AG04449 (cell line): ENCODE measurements at regions not wholly inside any gene's neighbourhood (a gene's known extent, or its start where the extent isn't known, plus 50 kb on each side); places are given as distances from the start of the nearest gene placed in this dataset.

Experiments used
- CTCF ChIA-PET: fragments of 350-600 bp; formaldehyde crosslinking; extraction: SDS; loops from one replicate; lab custom pipeline; 2021; ENCODE audit warnings: antibody characterized with exemption; lab: Yijun Ruan, JAX
- POLR2A ChIA-PET: fragments of 400-600, 350-600 bp; formaldehyde crosslinking; extraction: SDS; loops from one replicate; lab custom pipeline; 2020; ENCODE audit warnings: antibody characterized with exemption, inconsistent platforms; lab: Yijun Ruan, JAX
- DNase-seq: peaks from one replicate; pipeline ENCODE4 v3.0.0-alpha.2; 2010; ENCODE audit warnings: low read depth, low spot score
- H3K4me3 ChIP-seq: 2 replicates; pipeline ENCODE4 v1.5.1; 2011; ENCODE audit warnings: low read depth, mild to moderate bottlenecking, control low read depth, low read length
- TF ChIP-seq, protein P1 (sequence below): IDR thresholded peaks from one replicate; pipeline ENCODE4 v1.5.1; 2011; ENCODE audit warnings: mild to moderate bottlenecking, moderate library complexity, low read length, control low read depth, inconsistent platforms; ENCODE audit not compliant: insufficient read depth; ENCODE audit errors: missing control alignments

DNA sequence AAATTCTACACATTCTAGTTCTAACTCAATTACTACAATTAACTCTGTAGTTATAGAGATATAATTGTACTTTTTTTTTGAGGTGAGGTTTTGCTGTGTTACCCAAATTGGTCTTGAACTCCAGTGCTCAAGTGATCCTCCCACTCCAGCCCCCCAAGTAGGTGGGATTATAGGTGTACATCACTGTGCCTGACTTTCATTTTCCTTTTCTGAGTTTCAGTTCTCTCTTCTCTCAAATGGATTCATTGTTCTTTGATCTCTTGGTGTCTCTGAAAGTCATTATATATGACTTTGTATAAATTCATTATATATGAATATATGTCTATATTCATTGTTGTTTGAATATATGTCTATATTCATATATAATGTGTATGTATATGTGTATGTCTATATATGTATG, 74.0 kb upstream of the GALNT2 start:
- ChIA-PET POLR2A (no interaction called here), CTCF (interaction anchor here (1.6 kb wide), 1 partner anchor 11 kb away, joined by 3 read pairs; no protein-coding TSS in a partner anchor)
- TF ChIP-seq, protein P1, sequence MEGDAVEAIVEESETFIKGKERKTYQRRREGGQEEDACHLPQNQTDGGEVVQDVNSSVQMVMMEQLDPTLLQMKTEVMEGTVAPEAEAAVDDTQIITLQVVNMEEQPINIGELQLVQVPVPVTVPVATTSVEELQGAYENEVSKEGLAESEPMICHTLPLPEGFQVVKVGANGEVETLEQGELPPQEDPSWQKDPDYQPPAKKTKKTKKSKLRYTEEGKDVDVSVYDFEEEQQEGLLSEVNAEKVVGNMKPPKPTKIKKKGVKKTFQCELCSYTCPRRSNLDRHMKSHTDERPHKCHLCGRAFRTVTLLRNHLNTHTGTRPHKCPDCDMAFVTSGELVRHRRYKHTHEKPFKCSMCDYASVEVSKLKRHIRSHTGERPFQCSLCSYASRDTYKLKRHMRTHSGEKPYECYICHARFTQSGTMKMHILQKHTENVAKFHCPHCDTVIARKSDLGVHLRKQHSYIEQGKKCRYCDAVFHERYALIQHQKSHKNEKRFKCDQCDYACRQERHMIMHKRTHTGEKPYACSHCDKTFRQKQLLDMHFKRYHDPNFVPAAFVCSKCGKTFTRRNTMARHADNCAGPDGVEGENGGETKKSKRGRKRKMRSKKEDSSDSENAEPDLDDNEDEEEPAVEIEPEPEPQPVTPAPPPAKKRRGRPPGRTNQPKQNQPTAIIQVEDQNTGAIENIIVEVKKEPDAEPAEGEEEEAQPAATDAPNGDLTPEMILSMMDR = no peak
- no peak for DNase-seq
- no peak overlapping the region for H3K4me3 ChIP-seq

GRCh38 chr1:229993894-229994293, 73.1 kb upstream of the GALNT2 start:
- H3K4me3 ChIP-seq = no peak overlapping the region
- CTCF ChIA-PET = no interaction called here
- TF ChIP-seq, protein P1 = no peak
- POLR2A ChIA-PET = no interaction called here
- no peak for DNase-seq

DNA sequence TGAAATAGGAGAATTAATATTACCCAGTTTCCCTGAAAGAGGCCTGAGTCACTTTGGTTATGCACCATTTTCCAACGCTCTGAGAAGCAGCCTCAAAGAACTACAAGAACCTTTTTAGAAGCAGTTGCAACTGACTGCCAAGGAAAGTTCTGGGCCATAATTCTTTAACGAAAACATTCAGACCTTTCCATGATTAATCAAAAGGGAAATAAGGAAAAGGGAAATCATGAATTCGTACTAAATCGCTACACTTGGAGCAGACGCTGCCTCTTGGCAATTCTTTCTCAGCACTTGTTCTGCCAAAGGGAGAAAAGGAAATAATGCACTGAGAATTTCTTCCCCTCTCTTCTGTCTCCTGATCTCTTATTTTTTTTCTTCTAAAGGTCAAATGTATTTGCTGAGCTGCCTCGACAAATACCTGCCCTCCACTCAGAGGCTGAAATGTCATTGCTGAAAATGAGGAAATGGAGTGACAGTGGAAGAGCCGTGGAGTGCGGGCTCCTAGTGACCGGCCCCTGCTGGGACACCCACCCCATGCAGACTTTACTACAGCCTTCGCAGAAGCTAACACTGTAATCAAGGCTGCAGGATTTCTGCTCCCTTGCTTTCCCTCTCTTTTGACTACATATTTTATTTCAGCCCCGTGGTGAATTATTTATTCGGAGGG, 67.9 kb upstream of the GALNT2 start:
- ChIA-PET CTCF (no interaction called here), POLR2A (no interaction called here)
- H3K4me3 ChIP-seq = no peak overlapping the region
- TF ChIP-seq, protein P1 = no peak
- DNase-seq = no peak

DNA sequence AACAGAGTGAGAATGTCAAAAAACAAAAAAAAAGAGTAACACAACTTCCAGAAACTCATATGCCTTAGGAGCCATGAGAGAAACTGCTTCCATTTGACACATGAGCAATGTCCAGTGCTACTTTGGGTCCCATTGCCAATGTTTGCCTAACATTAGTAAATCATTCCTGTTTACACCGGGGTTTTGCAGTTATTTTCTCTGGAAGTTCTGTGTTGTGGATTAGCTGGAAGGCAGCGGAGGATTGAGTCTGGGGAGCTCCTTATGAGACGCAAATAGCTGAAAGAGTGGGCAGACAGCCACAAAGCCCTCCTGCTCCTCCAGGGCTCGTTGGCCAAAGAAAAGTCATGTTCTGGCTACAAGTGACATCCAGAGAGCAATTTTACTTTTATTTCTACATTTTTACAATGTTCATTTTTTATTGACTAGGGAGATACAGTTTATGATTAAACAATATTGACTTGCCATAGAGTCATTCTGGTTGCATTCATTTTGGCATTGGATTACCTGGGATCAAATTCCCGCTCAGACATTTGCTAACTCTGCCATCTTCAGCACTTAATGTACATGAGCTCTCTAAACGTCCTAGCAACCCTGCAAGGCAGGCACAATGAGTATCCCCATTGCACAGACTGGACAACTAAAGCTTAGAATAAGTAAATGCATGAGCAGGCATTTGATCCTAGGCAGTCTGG, 66.4 kb upstream of the GALNT2 start:
- DNase-seq = no peak
- H3K4me3 ChIP-seq = no peak overlapping the region
- TF ChIP-seq, protein P1 = no peak
- ChIA-PET CTCF (no interaction called here), POLR2A (no interaction called here)

DNA sequence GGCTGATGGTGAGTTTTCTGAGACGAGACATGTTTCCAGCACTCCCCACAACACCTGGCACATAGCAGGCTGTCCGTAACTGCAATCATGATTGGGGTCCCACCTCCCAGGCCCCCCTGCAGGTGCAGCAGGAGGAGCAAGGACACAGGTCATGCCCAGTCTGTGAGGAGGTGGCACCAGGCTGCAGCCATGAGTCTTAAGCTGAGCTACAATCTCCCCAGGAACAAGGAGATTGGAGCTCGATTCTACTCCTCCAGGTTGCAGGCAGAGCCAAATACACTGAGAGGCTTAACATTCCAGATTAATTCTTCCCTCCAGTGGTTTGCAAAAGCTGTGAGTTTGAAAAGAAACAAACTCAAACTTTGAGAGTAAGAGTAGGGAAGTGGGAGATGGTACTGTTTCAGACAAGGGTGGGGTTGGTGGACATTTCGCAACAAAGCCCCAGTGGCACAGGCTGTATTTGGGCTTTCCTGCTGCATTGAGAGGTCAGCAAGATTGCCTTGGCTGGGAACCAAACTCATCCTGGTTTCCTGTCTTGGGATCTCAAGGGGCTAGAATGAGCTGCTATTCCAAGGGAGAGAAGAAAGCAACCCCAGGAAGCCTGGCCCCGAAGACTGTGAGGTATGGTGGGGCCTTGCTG, 64.8 kb upstream of the GALNT2 start:
- TF ChIP-seq, protein P1 = no peak
- ChIA-PET CTCF (no interaction called here), POLR2A (no interaction called here)
- no peak overlapping the region for H3K4me3 ChIP-seq
- no peak for DNase-seq

DNA sequence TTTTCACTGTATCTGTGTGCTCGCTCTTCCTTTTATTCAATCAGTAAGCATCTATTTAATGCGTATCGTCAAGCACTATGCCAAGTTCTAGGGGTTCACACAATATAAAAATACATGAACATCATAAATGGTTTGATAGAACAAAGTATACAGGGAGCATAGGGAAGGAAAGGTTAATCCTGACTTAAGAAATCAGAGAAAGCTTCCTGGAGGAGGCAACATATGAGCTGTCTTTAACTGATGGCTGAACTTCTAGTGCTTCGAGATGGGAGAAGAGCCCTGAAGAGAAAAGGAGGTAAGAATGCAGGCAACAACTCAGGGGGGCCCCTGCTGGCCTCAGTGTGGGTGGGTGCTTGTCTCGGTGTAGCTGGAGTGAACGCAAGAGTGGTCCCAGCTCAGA, 63.6 kb upstream of the GALNT2 start:
- DNase-seq = no peak
- ChIA-PET POLR2A (no interaction called here), CTCF (no interaction called here)
- no peak overlapping the region for H3K4me3 ChIP-seq
- TF ChIP-seq, protein P1 = no peak
